Brain microvascular endothelial cell (primary cell): ENCODE measurements at regions not wholly inside any gene's neighbourhood (a gene's known extent, or its start where the extent isn't known, plus 50 kb on each side); places are given as distances from the start of the nearest gene placed in this dataset.

Experiments used
- DNase-seq: peaks from one replicate; pipeline ENCODE4 v3.0.0-alpha.2; 2020
- H3K27ac ChIP-seq: fragments of 250-450 bp; sonication (Bioruptor Pico); 2 replicates; pipeline ENCODE4 v1.5.1; 2020; ENCODE audit warnings: mild to moderate bottlenecking, moderate library complexity
- H3K27me3 ChIP-seq: fragments of 250-450 bp; sonication (Bioruptor Pico); replicated peaks from 2 replicates; pipeline ENCODE4 v1.5.1; 2020; ENCODE audit warnings: mild to moderate bottlenecking
- H3K36me3 ChIP-seq: fragments of 250-450 bp; sonication (Bioruptor Pico); replicated peaks from 2 replicates; pipeline ENCODE4 v1.5.1; 2020; ENCODE audit warnings: mild to moderate bottlenecking
- H3K4me3 ChIP-seq: 2 replicates; pipeline ENCODE4 v1.5.1; 2011; ENCODE audit warnings: low read depth, mild to moderate bottlenecking, control low read depth, low read length, moderate library complexity
- CTCF ChIP-seq: IDR thresholded peaks from 2 replicates; pipeline ENCODE4 v1.5.1; 2011; ENCODE audit warnings: low read depth, mild to moderate bottlenecking, moderate library complexity, low read length, control low read depth, inconsistent platforms; ENCODE audit errors: missing control alignments
- in situ Hi-C: cut with HindIII; loops from 2 replicates; pipeline ENCODE4 v1.10.0; 2017; ENCODE audit warnings: low sequenced_read_pairs, low pct_ligation_motif_present

GRCh38 chr10:129078746-129079145 lies 388.3 kb upstream of the MGMT start:
- no peak for DNase-seq
- Histone ChIP-seq H3K27ac (no peak overlapping the region), H3K36me3 (no peaks in the 10 kb centered on the region), H3K4me3 (no peak overlapping the region), H3K27me3 (no peaks in the 10 kb centered on the region)
- TF ChIP-seq CTCF: no peak
- in situ Hi-C loops: no loop called here

- Histone ChIP-seq H3K4me3 (no peak overlapping the region), H3K27ac (no peak overlapping the region), H3K27me3 (no peaks in the 10 kb centered on the region), H3K36me3 (no peaks in the 10 kb centered on the region)
- no peak for TF ChIP-seq CTCF
- in situ Hi-C loops: no loop called here
- no peak for DNase-seq
These were observed 387.3 kb upstream of the MGMT start for GRCh38 chr10:129079705-129080104.

GRCh38 chr10:129085811-129086210 lies 381.2 kb upstream of the MGMT start:
- in situ Hi-C loops: no loop called here

GRCh38 chr10:129089341-129089740 lies 377.7 kb upstream of the MGMT start:
- no peaks in the 10 kb centered on the region for H3K27me3 ChIP-seq
- no peaks in the 10 kb centered on the region for H3K36me3 ChIP-seq
- no peak for DNase-seq
- no peak overlapping the region for H3K27ac ChIP-seq
- no peak for TF ChIP-seq CTCF
- in situ Hi-C loops: no loop called here
- H3K4me3 ChIP-seq: no peak overlapping the region

More at GRCh38 chr10:129085811-129086210, 381.2 kb upstream of the MGMT start:
- no peak for TF ChIP-seq CTCF
- Histone ChIP-seq H3K27ac (peak overlapping the region; percentile 33), H3K36me3 (no peaks in the 10 kb centered on the region), H3K4me3 (no peak overlapping the region), H3K27me3 (no peaks in the 10 kb centered on the region)
- peak; percentile 80 for DNase-seq

- Histone ChIP-seq H3K27ac (no peak overlapping the region), H3K27me3 (no peaks in the 10 kb centered on the region), H3K36me3 (no peaks in the 10 kb centered on the region), H3K4me3 (no peak overlapping the region)
- TF ChIP-seq CTCF: no peak
- in situ Hi-C loops: no loop called here
- DNase-seq: no peak
These were observed 376.9 kb upstream of the MGMT start for GRCh38 chr10:129090165-129090564.

- in situ Hi-C loops: no loop called here
- TF ChIP-seq CTCF: no peak
- no peak overlapping the region for H3K4me3 ChIP-seq
These were observed 376.2 kb upstream of the MGMT start for GRCh38 chr10:129090618-129091366.

More at GRCh38 chr10:129090618-129091366, 376.2 kb upstream of the MGMT start:
- H3K27me3 ChIP-seq: no peaks in the 10 kb centered on the region
- H3K36me3 ChIP-seq: no peaks in the 10 kb centered on the region
- no peak for DNase-seq
- no peak overlapping the region for H3K27ac ChIP-seq
